HG03135 (cell line): ENCODE measurements at regions not wholly inside any gene's neighbourhood (a gene's known extent, or its start where the extent isn't known, plus 50 kb on each side); places are given as distances from the start of the nearest gene placed in this dataset.
"Not testable (repeated sequence)": the region's sequence is repeated elsewhere in the genome, so short reads cannot be mapped to it uniquely, and the experiment has no call there.

Source experiments
- ATAC-seq: cut with Tn5 transposase; IDR thresholded peaks from one replicate; pipeline ENCODE4 v1.9.1; 2021; ENCODE audit warnings: mild to moderate bottlenecking, moderate library complexity; ENCODE audit not compliant: unreplicated experiment

DNA sequence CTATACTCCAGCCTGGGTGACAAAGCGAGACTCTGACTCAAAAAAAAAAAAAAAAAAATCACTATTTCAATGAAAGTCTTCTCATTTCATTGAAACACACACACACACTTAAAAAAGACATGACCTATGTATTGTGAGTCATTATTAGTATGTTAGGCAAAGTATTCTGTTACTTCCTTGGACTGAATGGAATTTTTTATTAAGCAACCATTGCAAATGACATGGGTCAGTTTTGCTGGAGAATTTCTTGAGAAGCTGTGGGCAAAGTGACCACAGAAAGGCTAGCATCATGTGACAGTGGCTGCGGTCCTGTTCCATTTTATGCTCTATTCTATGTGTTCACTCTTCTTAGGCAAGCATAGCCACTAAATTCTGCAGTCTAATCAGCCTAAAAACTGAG lies 695.7 kb downstream of the TDRD15 start:
- no peak for ATAC-seq

DNA sequence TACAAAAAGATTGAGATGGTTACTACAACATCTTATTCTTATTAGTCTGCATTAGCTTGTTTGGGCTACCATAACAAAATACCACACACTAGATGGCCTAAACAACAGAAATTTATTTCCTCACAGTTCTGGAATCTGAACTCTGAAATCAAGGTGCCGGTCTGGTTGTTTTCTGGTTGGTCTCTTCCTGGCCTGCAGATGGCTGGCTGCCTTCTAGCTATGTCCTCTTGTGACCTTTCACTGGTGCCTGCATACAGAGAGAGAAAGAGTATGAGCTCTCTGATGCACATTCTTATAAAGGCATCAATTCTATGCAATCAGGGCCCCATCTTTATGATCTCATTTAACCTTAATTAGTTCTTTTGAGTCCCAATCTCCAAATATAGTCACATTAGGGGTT lies 696.5 kb downstream of the TDRD15 start:
- ATAC-seq = no peak

DNA sequence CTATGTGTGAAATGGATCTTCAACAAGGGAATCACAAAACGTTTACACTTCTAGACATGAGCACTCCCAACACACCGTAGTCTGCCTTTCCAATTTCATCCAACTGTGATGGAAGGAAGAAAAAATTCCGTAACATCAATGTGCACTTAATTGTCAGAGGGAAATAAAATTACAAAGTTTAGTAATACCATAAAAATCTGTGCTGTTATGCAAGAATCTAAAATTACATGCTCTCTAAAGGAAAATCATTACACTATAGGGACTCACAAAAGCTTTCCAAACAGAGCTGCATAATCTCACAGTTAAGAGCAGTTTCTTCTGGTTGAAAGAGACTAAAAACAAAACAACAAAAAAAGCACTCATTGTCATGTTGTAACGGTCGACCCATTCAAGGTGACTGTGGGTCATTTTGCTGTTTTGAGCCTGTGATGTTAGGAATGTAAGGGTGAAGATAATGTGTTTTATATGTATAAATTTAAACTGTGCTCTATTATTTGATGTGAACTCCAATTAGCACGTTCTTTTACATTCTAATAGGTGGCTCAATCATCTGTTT lies 698.0 kb downstream of the TDRD15 start:
- ATAC-seq = no peak

DNA sequence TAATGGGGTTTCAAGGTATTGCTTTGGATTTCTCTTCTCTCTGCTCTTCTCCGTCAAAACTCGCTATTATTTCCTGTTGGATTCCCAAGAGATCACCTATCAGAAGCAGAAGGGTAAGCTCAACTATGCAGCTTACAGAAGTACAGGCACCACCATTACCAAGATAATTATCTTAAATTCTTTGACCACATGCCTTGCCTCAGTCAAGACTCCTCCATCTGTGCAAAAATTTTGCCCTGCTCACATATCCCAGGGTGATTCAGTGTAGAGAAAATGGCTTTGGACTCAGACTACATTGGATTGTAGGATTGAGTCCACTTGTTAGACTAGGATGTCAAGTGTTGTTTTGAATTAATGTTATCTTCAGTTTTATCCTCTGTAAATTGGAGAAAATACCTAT lies 698.7 kb downstream of the TDRD15 start:
- no peak for ATAC-seq

DNA sequence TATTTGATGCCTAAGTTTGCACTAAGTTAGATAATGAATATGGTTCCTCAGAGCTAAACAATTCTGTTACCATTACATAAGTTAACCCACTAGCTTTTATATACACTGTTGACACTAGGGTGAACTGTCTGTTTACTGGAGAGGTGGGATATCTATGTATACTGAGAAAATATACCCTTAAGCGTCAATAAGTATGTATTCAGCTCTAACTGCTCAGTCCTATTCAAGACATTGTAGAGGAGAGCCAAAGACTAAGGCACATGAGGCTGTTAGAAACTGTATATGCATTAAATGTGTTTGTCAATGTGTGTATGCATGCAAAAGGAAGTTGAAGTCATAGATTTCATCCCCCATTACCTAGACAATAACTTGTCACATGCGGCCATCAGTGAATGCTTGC lies 710.0 kb downstream of the TDRD15 start:
- no peak for ATAC-seq

DNA sequence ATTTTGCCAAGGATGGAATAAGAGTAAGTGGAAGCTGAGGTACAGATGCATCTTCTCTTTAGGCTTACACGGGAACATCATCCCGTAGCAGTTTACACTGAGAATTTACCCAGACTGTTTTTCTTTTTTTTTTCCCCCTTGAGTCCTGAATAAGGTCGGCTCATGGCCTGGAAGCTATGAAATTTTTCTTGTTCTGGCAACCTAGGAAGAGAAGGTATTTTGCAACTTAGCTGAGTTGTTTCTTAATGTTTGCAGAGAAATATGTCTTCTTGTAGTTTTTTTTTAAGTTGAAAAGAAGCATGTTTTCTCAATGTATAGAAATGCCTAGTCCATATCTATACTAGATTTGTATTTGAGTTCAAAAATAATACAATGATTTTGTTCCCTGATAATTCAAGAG lies 712.5 kb downstream of the TDRD15 start:
- no peak for ATAC-seq

DNA sequence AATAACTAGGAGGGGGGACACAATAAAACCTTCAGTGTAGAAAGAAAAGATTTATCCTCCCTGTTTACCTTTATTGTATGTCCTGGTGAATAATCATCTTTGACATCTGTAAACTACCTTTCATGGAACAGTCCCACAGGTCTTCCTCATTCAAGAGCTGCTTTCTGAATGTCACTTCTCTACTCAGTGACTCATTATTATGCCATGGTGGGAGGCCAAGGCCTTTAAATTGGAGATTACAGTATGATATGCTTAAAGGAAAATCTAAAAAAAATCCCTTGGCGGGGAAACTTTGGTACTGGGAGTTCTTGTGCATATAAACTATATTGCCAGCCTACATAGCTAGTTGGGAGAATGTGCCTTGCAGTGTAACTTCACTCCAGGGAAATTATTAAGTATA lies 713.0 kb downstream of the TDRD15 start:
- ATAC-seq = no peak

DNA sequence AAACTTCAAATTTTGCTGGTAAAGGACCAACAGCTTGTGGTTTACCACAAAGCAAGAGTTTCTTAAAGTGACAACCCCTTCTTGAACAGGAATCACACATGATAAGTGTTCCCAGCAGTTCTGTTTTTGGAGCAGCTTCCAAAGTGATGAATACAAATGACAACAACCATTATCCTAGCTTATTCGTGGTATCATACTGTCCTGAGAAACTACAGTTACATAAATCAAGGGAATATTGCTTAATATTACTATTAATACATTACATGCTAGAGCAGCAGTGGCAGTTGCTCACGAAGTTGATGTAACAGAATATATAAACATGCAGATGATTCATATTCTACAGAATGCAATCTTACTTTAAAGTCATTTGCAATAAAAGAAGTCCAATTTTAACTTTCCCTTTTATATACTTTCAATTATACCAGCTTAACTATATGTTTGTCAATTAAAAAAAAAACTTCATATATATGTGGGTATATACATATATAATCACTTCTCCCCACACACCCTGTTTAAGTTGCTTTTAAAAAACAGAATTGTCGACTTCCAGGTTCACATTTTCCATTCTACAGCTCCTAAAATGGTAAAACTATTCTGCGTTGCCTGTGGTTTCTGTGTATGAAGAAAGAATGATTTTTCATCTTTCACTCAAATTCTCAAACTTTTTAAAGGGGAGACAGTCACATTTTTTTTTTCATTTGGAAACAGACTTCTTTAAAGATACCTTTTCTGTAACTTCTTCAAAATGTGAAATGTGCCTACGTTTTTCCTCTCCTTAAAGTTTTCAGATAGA lies 713.6 kb downstream of the TDRD15 start:
- no peak for ATAC-seq

DNA sequence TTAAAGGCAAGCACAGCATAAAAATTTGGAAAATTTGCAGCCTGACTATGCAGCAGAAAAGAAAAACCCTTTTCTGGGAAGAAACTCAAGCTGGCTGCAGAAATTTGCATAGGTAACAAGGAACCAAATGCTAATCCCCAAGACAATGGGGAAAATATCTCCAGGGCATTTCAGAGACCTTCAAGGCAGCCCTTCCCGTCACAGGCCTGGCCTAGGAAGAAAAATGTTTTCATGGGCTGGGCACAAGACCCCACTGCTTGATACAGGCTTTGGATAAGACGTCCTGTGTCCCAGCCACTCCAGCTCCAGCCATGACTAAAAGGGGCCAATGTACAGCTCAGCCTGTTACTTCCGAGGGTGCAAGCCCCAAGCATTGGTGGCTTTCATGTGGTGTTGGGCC lies 717.6 kb downstream of the TDRD15 start:
- ATAC-seq = no peak

DNA sequence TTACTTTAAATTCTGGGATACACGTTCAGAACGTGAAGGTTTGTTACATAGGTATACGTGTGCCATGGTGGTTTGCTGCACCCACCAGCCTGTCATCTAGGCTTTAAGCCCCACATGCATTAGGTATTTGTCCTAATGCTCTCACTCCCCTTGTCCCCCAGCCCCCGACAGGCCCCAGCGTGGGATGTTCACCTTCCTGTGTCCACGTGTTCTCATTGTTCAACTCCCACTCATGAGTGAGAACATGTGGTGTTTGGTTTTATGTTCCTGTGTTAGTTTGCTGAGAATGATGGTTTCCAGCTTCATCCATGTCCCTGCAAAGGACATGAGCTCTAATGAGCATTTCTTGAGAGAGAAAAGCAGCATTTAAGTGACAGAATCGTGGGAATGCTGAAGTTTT lies 726.6 kb downstream of the TDRD15 start:
- ATAC-seq = not testable (repeated sequence)

DNA sequence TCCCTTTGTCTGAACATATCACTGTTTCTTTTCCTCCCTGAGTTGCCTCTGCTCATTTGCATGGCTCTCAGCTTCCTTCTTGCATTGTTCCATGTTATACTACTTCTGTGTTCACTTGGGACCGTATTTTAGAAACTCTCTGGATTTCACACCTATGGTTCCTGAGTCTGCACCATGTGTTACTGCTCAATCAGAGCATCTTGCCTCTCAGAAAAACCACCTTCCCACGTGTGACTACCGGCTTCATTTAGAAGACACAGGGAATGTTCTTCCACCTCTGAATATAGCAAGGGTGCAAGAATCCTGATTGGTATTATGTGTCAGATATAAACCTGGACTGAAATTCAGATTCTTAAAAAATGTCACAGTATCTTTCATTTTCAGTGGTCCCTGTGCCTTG lies 731.2 kb downstream of the TDRD15 start:
- ATAC-seq = no peak

DNA sequence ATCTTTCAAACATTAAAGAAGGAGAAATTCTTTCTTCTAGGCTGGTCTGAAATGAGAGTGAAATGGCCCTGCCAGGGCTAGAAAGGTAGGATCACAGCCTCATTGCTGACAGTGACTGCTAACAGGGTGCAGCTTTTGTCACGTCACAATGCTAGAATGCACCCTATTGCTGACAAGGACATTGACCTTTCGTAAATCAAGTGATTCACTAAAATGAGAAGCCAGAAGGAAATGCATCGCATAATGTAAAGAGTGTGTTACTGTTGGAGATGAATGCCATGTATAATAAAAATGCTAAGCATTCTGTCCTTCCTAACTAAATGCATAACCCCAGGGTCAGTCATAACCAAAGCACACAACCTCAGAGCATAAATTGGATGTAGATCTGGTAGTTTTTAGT lies 732.9 kb downstream of the TDRD15 start:
- ATAC-seq = no peak

DNA sequence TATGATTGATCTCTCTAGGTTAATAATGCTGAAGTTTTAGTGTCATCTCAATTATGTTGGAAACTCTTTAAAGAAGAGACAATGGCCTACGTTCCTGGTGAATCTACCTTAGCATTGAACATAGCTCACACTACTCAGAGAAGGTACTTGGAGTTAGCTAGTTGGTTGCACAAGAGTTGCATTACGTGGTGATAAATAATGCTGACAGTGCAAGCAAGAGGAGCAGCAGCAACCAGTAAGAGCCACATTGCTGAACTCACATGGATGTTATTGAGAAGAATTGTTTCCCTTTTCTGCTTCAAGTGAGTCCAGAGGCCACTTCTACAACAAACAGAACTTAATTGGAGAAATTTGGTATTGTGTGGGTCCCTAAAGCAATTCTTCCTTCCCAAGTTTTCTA lies 737.1 kb downstream of the TDRD15 start:
- ATAC-seq = no peak

DNA sequence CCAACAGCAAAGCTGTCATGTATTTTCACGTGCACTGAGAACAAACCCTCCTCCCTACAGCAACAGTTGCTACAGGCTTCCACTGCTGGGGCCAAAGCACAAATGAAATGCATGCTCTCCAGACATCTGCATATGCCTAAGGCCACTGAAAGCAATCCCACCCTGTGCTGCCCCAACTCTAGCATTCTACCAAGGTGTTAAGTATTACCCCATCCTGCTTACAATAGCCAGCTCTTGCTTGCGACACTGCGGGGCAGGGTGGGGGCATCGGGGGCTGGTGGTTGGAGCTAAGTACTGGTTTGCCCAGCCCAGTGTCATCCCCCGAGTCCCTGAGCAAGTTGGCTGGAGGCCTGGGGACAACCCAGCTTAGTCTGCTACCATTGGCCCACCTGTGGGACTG lies 742.5 kb downstream of the TDRD15 start:
- ATAC-seq = no peak

DNA sequence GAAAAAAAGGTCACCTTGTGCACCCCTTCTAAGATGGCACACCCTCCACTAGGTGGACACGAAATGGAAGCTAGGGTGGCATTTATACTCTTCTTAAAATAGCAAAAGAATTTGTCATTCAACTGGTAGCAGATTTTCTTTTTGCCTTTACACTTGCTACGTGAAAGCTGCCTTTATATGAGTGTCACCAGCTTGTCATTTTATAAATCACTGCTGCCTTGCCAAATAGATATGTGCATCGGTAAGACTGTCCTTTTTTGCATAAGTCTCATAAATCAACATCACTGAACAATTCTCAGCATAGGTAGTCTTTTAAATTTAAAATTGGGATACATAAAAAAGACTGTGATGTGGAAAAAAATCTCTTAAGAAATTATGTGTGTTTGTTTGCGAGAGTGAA lies 764.1 kb downstream of the TDRD15 start:
- ATAC-seq = no peak

DNA sequence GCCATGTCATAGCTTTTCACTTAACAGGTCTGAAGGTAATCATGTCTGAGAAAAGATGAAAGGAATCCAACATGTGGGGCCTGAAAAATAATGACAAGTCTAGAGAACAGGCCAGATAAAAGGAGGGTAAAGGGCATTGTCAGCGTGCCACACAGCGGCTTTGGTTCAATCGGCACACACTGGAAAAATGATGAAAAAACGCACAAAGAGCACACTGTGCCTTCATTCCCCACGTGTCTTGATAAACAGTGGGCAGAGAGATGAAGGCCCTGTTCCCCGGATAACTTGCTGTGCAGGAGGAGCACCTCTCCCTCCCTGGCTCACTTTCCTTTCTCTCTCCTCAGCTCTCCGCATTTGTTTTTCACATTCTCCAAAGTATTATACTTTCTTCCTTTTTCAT lies 766.3 kb downstream of the TDRD15 start:
- ATAC-seq = no peak

DNA sequence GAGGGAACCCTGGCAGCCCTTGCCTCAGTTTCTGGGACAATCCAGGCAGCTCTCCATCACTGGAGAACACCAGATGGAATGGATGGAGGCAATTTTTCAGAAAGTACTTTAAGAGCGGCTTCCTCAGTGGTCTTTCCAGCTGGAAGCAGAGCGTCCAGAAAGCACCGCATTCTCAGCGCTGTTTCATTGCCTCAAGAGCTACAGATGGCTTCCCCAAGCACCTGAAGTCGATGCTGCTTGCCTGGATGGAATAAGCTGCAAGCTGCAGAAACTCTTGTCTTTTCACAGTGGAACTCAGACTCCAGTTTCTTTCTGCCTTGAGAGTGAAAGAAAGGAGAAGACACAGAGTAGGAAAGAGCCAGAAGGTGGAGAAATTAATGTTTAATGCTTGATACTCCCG lies 766.9 kb downstream of the TDRD15 start:
- ATAC-seq = no peak

DNA sequence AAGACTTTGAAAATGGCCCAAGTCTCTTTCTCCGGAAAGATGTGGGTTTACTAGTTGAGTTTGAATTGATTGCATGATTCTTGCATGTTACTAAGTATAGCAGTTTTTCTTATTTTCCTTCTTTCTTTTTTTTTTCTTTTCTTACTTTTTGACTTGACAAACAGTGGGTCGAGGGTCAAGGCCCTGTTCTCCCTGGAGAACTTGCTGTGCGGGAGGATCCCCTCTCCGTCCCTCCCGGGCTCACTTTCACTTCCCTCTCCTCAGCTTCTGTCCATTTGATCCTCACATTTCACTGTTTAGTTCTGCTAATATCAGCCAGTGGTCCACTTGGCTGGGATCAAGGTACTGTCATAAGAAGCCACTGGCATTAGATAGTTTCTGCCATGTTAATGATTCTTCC lies 767.4 kb downstream of the TDRD15 start:
- no peak for ATAC-seq

DNA sequence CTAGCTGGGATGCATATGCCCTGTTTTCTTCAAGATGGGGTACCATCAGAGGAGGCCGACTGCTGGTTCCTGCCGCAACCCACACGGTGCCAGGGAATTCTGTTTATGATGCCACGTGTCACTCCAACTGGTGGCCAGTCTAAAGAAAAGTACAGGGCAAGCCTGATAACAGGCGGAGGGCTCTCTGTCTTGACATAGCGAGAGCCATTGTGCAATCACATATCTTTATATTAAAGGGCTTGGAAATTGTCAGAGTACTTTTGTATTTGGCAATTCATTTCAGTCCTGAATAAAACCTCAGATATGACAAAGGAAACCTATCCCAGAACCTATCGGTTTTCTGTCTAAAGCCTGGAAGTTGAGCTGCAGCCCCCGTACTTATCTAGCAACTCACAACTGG lies 768.4 kb downstream of the TDRD15 start:
- no peak for ATAC-seq

DNA sequence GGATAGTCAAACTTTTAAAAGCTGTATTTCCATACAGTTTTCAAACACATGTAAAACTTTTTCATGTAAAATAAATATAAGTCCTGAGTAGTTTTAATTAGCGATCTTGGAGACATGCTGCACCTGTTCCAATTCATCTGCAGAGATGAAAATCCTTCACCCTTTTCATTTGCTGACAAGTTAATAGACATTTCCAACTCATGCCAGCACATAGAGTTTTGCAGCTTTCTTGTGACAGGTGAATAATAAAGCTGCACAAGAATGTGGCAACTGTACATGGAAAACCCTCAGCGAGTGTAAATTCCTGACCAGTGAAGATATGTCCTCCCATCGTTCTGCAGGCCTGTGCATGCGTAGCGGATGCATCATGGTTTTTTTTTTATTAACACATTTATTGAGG lies 771.4 kb downstream of the TDRD15 start:
- no peak for ATAC-seq

DNA sequence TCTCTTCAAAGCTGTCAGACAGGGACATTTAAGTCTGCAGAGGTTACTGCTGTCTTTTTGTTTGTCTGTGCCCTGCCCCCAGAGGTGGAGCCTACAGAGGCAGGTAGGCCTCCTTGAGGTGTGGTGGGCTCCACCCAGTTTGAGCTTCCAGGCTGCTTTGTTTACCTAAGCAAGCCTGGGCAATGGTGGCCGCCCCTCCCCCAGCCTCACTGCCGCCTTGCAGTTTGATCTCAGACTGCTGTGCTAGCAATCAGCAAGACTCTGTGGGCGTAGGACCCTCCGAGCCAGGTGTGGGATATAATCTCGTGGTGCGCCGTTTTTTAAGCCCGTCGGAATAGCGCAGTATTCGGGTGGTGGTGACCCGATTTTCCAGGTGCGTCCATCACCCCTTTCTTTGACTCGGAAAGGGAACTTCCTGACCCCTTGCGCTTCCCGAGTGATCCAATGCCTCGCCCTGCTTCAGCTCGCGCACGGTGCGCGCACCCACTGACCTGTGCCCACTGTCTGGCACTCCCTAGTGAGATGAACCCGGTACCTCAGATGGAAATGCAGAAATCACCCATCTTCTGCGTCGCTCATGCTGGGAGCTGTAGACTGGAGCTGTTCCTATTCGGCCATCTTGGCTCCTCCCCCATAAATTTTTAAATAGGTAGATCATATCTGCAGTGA lies 785.1 kb downstream of the TDRD15 start:
- not testable (repeated sequence) for ATAC-seq

DNA sequence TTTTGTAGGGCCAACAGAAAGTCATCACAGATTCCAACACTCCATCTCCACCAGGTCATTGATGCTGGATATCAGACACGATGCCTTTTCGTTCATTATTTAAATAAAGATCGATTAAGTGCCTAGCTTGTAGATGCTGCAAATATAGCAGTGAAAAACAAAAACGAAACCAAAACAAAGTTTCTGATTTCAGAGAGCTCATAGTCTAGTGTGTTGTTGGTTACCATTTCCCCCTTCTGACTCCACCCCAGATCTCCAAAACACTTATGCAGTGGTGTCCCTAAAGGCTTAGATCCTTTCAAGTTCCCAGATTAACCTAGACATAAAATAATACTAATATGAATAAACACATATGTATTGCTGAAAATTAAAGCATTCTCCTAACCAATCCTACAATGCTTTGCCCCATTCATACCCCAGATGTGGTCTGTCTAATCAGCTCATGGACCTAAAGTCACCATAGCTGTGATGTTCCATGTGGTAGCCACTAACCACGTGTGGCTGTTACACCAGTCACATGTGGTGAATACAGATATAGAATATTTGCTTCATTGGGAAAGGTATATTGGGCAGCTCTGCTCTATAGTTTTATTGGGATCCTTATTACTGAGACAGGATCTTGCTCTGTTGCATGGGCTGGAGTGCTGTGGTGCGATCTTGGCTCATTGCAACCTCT lies 787.2 kb downstream of the TDRD15 start:
- ATAC-seq = no peak
